Muscle of back (tissue), 3 donors: ENCODE measurements at regions not wholly inside any gene's neighbourhood (a gene's known extent, or its start where the extent isn't known, plus 50 kb on each side); places are given as distances from the start of the nearest gene placed in this dataset.
A peak's percentile ranks its signal among the peaks of the same experiment; 100 is the strongest.
"Not testable (repeated sequence)": the region's sequence is repeated elsewhere in the genome, so short reads cannot be mapped to it uniquely, and the experiment has no call there.

Experiments
- DNase-seq, 3 donors: peaks; one replicate each; pipeline versions ENCODE4 v3.0.0 to v3.0.0-alpha.2; 2013

DNA sequence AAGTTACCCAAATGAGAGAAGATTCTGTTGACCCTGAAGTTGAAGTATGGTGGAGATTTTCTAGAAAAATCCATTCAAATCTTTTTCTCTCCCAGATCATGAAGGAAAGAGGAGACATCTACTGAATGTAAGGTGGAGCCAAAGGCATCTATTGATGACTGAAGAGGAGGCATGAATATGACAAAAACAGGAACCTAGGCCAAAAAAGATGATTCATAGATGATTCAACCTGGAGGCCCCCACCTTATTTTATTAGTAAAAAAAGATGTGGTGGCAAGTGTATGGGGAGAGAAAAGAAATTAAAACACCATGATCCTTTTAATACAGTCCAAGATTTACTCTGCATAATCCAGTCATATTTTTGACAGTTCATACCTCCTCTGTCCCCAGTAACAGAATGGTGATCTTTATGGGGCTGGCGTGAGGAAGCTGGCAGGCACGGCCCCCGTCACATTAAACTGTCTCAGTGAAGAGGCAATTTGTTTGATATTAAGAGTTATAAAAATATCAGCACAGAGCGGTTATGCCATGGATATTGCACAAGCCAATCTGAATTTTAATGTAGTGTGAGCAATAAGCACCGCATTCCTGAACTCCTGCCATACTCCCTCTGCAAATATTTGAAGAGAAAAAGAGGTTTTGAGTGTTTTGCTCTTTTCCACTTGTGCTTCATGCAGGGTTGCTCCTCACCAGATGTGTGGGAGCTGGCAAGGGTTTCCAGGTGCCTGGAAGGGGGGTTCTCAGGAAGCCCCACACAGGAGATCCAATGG lies 94.4 kb downstream of the TRIM43 start:
- peak in 2 of 3 donors; percentile 37 to 46 for DNase-seq

DNA sequence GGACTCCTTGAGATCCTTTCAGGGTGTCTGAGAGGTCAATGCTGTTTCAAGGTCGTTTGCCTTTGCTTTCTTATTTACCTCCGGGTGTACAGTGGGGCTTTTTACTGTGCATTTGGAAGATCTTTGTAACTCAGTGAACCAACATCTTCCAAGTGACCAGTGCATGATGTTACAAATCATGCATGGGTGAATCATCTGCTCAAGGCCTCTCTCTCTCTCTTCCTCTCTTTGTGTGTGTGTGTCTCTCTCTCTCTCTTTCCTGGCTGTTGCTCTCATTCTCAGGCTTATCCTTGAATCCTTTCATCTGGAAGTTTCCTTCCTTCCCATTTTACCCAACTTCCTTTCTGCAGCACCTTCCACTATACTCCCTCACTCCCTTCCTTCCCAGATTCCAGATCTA lies 96.1 kb downstream of the TRIM43 start:
- not testable (repeated sequence) for DNase-seq

DNA sequence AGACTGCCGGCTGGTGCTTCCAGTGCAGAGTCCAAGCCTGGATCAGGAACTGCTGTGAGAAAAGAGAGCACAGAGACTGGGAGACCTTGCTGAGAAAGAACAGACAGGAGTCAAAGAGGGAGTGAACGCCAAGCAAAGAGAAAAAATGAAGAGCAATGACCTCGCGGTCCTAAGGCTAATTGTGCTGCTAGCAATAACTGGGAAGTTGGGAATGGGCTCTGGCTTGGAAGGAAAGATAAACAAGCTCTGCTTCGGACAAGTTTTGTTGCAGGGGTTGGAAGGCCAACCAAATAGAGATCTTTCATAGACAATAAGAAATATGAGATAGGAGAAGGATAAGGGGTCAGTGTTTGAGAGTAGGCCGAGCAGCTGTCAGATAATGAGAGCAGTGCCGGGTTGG lies 99.4 kb downstream of the TRIM43 start:
- not testable (repeated sequence) for DNase-seq

DNA sequence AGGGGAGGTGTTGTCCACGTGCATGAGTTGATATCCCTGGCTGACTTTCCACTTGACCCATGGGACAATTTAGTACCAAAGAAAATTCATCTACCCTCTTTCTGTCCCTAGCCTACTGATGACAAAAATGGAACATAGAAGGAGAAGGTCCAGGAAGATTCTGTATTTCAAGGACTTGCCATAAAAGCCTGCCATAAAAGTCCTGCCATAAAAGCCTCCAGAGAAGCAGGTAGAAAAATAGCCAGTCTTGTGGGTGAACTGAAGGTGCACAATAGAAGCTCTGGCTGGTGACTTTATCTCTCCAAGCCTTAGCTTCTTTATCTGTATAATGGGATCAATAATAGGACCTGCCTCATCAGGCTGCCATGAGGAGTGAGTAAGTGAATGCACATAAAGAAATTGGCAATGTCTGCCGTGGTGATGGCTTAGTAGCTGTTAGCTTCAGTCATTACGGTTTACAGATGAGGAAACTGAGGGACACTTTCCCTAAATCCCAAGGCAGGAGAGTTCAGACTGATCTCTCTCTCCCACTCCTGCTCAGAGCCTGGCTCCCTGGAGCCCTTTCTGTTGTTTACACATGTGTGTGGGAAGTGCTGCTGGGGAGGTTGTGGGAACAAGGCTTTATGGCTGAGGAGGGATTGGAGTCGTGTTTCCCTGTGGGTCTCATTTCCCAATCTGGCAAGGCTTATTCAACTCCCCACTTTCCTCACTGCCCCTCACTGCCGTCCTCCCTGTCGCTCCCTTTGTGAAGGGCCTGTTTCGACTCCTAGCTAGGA lies 101.5 kb downstream of the TRIM43 start:
- not testable (repeated sequence) for DNase-seq

DNA sequence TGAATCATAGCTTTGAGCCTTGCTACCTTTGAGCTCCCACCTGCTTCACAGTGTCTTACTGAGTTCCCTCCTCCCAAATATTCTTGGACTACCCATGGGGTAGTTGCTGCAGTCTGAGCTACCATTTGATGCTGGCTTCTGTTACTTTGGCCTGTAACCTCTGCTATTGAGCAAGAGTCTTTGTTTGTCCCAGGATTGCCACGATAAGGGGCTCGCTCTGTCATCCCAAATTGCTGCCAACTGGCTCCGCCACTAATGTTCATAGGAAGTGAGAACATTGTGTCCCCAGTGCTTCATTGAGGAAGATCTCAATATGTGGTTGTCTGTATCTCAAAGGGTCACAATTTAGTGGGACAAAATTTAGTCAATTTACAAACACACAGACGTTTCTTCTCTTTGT lies 103.8 kb downstream of the TRIM43 start:
- DNase-seq, result no peak

DNA sequence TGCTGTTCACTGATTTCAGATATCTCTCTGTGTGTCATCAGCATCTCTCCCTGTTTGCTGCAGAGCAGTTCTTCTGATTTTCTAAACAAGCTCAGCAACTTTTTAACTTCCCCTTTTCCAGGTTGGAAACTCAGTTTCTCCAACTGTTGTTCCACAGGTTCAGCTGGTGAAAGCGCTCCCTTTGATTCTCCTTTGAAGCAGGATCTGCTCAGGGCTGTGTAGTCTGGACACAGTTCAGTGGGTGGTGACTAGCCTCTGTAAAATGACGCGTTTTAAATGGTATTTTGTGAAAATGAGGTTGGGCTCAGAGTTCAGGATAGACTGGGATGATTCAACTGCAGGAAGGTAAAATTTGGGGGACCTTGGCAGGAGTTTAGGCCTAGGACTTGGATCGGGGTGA lies 106.3 kb downstream of the TRIM43 start:
- DNase-seq, result no peak

DNA sequence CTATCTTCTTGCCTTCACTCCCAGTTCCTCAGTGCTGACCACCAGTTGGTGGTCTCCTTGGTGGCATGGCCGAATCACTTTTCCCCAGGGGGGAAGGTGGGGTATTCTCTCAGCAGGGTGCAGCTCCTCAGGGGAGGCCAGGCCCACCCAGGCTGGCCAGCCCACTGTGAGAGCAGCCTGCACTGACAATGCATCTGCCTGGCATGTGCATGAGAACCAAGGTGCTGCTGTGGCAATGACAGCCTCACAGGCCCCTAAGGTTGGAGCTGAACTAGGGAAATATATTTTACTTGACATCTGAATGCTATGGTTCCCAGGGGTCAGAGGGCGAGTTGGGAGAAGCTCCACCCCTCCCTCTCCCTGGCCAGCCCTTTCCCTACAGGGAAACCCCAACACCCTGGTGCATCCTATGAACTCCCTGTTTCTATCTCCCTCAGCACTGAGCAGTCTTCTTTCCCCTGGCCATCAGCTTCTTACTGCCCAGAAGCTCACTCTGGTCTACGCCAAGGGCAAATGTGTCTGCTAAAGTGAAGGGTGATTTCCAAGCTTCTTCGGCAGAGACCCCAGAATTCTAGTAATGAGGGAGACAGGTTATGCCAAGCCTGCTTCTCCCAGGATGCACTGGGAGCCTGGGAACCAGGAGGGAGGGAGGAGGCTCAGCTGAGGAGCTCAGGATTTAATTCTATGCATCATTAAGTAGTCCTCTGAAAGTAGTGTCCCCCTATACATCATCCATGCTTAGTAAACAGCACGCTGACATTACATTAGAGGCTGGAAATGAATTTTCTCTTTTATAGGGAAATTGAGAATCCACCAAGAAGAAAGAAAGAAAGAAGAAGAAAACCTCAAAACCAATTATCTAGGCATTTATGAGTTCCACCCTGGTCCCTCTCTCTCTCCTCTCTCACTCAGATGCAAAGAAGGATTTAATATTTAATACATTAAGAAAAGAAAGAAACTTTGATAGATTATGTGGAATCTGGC lies 107.7 kb downstream of the TRIM43 start:
- not testable (repeated sequence) for DNase-seq

GRCh38 chr2:95700519-95700918 lies 108.7 kb downstream of the TRIM43 start:
- DNase-seq, result no peak

DNA sequence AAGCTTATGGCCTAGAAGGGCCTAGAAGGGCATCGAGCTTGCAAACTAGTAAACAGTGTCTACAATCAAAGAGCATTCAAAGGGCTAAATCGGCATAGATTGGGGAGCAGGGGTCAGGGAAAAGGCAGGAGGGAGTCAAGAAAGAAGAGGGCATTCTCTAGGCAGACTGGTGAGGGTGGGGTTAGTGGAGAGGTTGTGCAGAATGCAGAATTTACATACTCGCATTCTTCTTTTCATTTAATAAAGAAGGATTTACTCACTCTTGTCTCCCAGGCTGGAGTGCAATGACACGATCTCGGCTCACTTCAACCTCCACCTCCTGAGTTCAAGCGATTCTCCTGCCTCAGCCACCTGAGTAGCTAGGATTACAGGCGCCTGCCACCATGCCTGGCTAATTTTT lies 110.7 kb downstream of the TRIM43 start:
- DNase-seq, result no peak

DNA sequence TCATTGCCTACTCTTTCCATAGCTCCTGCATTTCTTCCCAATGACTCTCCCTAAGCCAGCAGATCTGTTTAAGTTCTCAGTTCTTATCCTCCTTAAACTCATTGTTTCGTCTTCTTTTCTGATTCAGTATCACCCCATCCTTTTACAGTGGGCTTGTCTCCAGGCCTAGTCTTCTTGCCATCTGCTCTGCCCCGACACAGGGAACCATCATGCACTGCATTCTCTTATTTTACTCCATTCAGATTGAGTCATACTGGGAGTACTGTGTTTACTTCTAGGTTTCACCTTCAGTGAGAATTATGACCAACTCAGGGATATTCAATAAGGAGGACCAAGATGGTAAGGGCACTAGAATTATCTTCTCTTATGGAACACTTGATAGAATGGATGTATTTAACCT lies 115.4 kb downstream of the TRIM43 start:
- not testable (repeated sequence) for DNase-seq

DNA sequence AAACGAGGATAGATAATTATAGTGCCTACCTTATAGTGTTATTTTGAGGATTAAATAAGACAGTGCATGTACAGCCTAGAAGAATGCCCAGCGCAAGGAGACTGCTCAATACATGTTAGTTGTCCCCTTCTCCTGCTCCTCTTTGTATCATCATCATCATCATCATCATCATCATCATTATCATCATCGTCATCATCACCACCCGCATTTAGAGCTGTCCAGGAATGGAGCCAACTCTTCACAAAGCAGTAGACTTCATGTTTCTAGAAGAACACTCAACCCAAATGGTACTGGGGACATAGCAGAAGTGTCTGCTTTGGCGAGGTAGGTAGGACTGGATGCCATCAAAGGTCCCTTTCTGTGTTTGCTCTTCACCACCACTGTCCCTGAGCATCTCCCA lies 116.0 kb downstream of the TRIM43 start:
- DNase-seq, result no peak

- no peak for DNase-seq
Measured at GRCh38 chr2:95709831-95710230, 118.0 kb downstream of the TRIM43 start.

DNA sequence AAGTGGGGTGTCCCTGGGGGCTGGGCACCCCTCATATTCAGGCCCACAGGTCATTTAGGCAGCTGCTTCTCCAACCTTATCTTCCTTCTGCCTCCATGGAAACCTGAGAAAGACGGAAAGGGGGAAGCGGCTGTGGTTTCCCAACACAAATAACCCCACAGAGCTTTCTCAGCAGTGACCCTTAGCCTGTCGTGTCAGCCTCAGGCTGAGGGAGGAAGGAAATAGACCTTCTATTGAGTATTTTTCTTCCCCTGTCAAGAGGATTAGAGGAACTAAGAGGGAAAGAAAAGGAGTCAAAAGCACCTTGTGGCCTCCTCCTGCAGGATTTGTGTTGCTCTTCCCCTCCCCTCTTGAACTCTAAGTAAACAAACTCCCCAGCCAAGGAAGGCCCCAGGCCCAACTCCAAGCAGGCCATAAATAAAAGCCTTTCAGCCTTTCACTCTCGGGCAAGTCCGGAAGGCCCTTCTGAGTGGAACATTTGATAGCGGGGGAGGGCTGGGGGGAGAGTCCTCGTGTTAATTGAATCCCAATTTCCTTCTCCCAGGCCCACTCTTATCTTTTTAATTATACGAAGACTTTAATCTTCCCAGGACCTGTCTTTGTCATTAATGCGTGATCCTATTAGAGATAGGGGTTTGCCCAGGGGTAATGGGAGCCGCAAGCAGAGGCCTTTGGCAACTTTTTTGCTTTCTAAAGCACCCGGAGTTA lies 121.8 kb downstream of the TRIM43 start:
- DNase-seq, result not testable (repeated sequence)

- not testable (repeated sequence) for DNase-seq
Measured at GRCh38 chr2:95714398-95714797, 122.6 kb downstream of the TRIM43 start.

DNA sequence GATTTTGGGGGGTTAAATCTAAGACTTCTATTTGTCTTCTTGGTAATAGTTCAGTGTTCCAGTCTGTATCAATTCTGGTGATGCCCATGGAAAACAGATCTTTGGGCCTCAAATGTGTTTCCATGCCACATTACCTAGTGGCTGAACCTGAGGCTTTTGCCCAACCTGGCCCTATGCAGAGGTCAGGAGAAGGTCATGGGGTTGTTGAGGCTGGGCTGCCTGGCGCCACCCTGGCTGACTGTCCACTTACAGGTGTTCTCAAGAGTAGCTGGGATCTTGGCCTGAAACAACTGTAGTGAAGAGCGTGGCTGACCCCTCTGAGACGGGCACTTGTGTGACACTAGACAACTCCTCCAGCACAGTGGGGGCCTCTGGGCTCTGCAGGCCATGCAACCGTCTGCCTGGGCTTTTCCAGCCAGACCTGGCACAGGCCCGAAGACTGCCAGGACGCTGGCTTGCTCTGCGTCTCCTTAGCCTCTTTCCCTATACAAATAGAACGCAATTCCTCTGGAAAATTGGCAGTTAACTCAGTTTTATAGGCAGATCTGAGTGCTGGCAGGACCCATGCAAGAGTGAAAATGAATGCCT lies 127.8 kb downstream of the TRIM43 start:
- no peak for DNase-seq

GRCh38 chr2:95721726-95722125 lies 129.9 kb downstream of the TRIM43 start:
- DNase-seq, result no peak

GRCh38 chr2:95722131-95722697 lies 130.4 kb downstream of the TRIM43 start:
- no peak for DNase-seq

DNA sequence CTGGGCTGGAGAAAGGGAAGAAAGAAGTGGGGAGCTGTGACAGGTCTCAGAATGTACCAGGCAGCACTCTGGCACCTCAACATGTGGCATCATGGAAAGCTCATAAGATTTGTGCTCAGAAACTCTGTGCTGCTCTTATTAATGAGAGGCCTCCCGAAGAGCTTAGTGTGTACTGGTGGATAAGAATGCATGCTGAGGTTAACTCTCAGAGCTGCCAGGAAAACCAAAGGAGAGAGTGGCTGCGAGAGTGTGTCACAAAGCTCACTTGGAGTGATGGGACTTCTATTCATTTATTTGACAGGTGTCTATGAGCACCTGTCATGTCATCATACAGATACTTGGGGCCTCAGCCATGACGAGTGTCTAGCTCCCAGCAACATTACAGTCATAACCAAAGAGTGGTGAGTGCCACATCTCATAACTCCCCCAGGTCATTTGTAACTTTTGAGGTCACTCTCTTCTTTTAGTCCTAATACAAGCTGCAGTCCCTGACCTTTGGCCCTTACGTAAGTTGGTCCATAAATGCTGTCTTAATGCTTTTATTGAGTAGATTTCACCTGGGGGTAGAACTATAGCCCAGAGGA lies 131.9 kb downstream of the TRIM43 start:
- DNase-seq, result not testable (repeated sequence)

GRCh38 chr2:95725191-95725590 lies 133.4 kb downstream of the TRIM43 start:
- not testable (repeated sequence) for DNase-seq

DNA sequence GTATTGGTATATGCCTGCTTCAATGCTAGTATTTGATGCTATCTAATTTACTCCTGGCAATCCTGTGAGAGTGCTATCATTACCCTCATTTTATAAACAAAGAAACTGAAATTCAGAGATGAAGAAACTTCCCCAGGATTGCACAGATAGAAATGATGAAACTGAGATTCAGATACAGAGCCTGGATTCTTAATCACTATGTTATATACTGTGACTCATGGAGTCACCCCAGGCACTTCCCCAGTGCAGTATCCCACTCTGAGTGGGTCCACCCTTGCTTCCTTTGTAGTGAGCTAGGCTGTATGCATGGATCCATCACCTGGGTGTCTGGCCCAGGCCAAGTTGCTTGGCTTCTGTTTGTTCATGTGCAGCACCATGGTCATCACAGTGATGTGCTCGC lies 133.9 kb downstream of the TRIM43 start:
- DNase-seq, result not testable (repeated sequence)
